ENCODE measurements at regions not wholly inside any gene's neighbourhood (a gene's known extent, or its start where the extent isn't known, plus 50 kb on each side); places are given as distances from the start of the nearest gene placed in this dataset.
A peak's percentile ranks its signal among the peaks of the same experiment; 100 is the strongest.
"Not testable (repeated sequence)": the region's sequence is repeated elsewhere in the genome, so short reads cannot be mapped to it uniquely, and the experiment has no call there.

GRCh38 chr21:41610840-41611115 is 102.8 kb upstream of the TMPRSS2 start:
- DNase-seq (ENCODE audit: low spot score) = not testable (repeated sequence)

- peak; percentile 67 for DNase-seq (ENCODE audit: low spot score)
These were observed 102.3 kb upstream of the TMPRSS2 start for GRCh38 chr21:41610042-41610839.

- DNase-seq (ENCODE audit: low spot score) = no peak
These were observed 98.7 kb upstream of the TMPRSS2 start for GRCh38 chr21:41606706-41607105.

- DNase-seq (ENCODE audit: low spot score) = no peak
These were observed 98.0 kb upstream of the TMPRSS2 start for GRCh38 chr21:41605934-41606285.

GRCh38 chr21:41605178-41605933 is 97.4 kb upstream of the TMPRSS2 start:
- DNase-seq (ENCODE audit: low spot score) = no peak

- no peak for DNase-seq (ENCODE audit: low spot score)
These were observed 96.7 kb upstream of the TMPRSS2 start for GRCh38 chr21:41604583-41605041.

- DNase-seq (ENCODE audit: low spot score) = no peak
These were observed 95.5 kb upstream of the TMPRSS2 start for GRCh38 chr21:41603476-41603875.

- DNase-seq (ENCODE audit: low spot score) = no peak
These were observed 94.6 kb upstream of the TMPRSS2 start for GRCh38 chr21:41602531-41602930.

- no peak for DNase-seq (ENCODE audit: low spot score)
These were observed 93.8 kb upstream of the TMPRSS2 start for GRCh38 chr21:41601573-41602368.

GRCh38 chr21:41600961-41601572 is 93.1 kb upstream of the TMPRSS2 start:
- DNase-seq (ENCODE audit: low spot score) = no peak

GRCh38 chr21:41600556-41600955 is 92.6 kb upstream of the TMPRSS2 start:
- no peak for DNase-seq (ENCODE audit: low spot score)

- DNase-seq (ENCODE audit: low spot score) = no peak
These were observed 92.2 kb upstream of the TMPRSS2 start for GRCh38 chr21:41600116-41600515.

- DNase-seq (ENCODE audit: low spot score) = no peak
These were observed 90.8 kb upstream of the TMPRSS2 start for GRCh38 chr21:41598561-41599431.

- no peak for DNase-seq (ENCODE audit: low spot score)
These were observed 89.9 kb upstream of the TMPRSS2 start for GRCh38 chr21:41597811-41598231.

- no peak for DNase-seq (ENCODE audit: low spot score)
These were observed 89.3 kb upstream of the TMPRSS2 start for GRCh38 chr21:41597227-41597626.

- no peak for DNase-seq (ENCODE audit: low spot score)
These were observed 88.4 kb upstream of the TMPRSS2 start for GRCh38 chr21:41596241-41596925.

GRCh38 chr21:41594268-41594667 is 86.3 kb upstream of the TMPRSS2 start:
- no peak for DNase-seq (ENCODE audit: low spot score)

GRCh38 chr21:41593760-41594138 is 85.8 kb upstream of the TMPRSS2 start:
- DNase-seq (ENCODE audit: low spot score) = no peak

- no peak for DNase-seq (ENCODE audit: low spot score)
These were observed 85.2 kb upstream of the TMPRSS2 start for GRCh38 chr21:41593051-41593759.

- DNase-seq (ENCODE audit: low spot score) = no peak
These were observed 81.7 kb upstream of the TMPRSS2 start for GRCh38 chr21:41589620-41590175.

All from AG08396 (cell line).